B cell (primary cell): ENCODE measurements at regions not wholly inside any gene's neighbourhood (a gene's known extent, or its start where the extent isn't known, plus 50 kb on each side); places are given as distances from the start of the nearest gene placed in this dataset.

Experiments
- ATAC-seq: fragments of 200-7000 bp; cut with Tn5 transposase; one replicate; pipeline ENCODE4 v1.10.0; 2021; ENCODE audit warnings: low read depth, mild to moderate bottlenecking, moderate number of reproducible peaks, moderate library complexity
- CTCF ChIA-PET: fragments of 350-600 bp; sonication (Branson Sonifier 250); formaldehyde crosslinking; loops from one replicate; lab custom pipeline; 2021; ENCODE audit warnings: antibody characterized with exemption, inconsistent platforms; lab: Charles Lee
- POLR2A ChIA-PET: fragments of 350-600 bp; sonication (Branson Sonifier 250); formaldehyde crosslinking; loops from one replicate; lab custom pipeline; 2021; ENCODE audit warnings: antibody characterized with exemption; lab: Charles Lee
- DNase-seq: peaks from one replicate; pipeline ENCODE4 v3.0.0; 2013
- H2AFZ ChIP-seq: 2 replicates; pipeline ENCODE4 v1.6.1; 2012; ENCODE audit warnings: mild to moderate bottlenecking, low read depth, low read length; ENCODE audit not compliant: insufficient read depth, poor library complexity, severe bottlenecking
- H3K27ac ChIP-seq, 2 donors: 1 replicate in 1 of 2; 2 replicates in 1 of 2; pipeline ENCODE4 v1.5.1; 2012 to 2013; ENCODE audit warnings: low read length in 2 of 2, mild to moderate bottlenecking in 2 of 2, moderate library complexity in 1 of 2
- H3K27me3 ChIP-seq, 4 experiments: fragments of 200-600 bp in 1 of 4; sonication (generic) in 1 of 4; replicated peaks in 1 of 4; 1 replicate in 2 of 4; 2 replicates in 2 of 4; pipeline versions ENCODE4 v1.6.1 to v1.7.0; 2013 to 2016; ENCODE audit warnings: low read length in 3 of 4, mild to moderate bottlenecking in 2 of 4, mixed read lengths in 1 of 4, moderate library complexity in 1 of 4; ENCODE audit not compliant: insufficient read depth in 4 of 4, control insufficient read depth in 3 of 4; ENCODE audit errors: control extremely low read depth in 1 of 4
- H3K36me3 ChIP-seq, 2 experiments: replicated peaks in 1 of 2; 1 replicate in 1 of 2; 2 replicates in 1 of 2; pipeline versions ENCODE4 v1.6.1 to v1.7.1; 2013; ENCODE audit warnings: low read length in 1 of 2; ENCODE audit not compliant: insufficient read depth in 2 of 2, control insufficient read depth in 1 of 2; ENCODE audit errors: control extremely low read depth in 1 of 2, extremely low read depth in 1 of 2
- H3K4me1 ChIP-seq, 2 donors: fragments of 200-600 bp in 1 of 2; sonication (generic) in 1 of 2; 1 replicate in 1 of 2; 2 replicates in 1 of 2; pipeline versions ENCODE4 v1.5.1 to v1.6.1; 2013 to 2017; ENCODE audit warnings: low read length in 2 of 2; ENCODE audit not compliant: control insufficient read depth in 2 of 2, insufficient read depth in 2 of 2
- H3K4me2 ChIP-seq: replicated peaks from 2 replicates; pipeline ENCODE3; 2012; ENCODE audit warnings: mild to moderate bottlenecking, low read depth, low read length; ENCODE audit not compliant: poor library complexity, severe bottlenecking
- H3K4me3 ChIP-seq, 5 experiments: fragments of 200-600 bp in 1 of 5; sonication (generic) in 1 of 5; 1 replicate in 3 of 5; 2 replicates in 2 of 5; pipeline versions ENCODE4 v1.5.1 to v1.7.0; 2011 to 2016; ENCODE audit warnings: low read length in 4 of 5, mild to moderate bottlenecking in 4 of 5, low read depth in 2 of 5, control low read depth in 1 of 5, moderate library complexity in 1 of 5; ENCODE audit not compliant: insufficient read depth in 1 of 5; ENCODE audit errors: control extremely low read depth in 1 of 5, extremely low read depth in 1 of 5
- H3K79me2 ChIP-seq: fragments of 200-600 bp; sonication (generic); one replicate; pipeline ENCODE4 v1.6.0; 2016; ENCODE audit warnings: low read length; ENCODE audit not compliant: control insufficient read depth, insufficient read depth
- H3K9ac ChIP-seq: fragments of 200-600 bp; sonication (generic); 2 replicates; pipeline ENCODE4 v1.6.1; 2017; ENCODE audit warnings: mild to moderate bottlenecking, low read length, moderate library complexity
- H3K9me3 ChIP-seq, 3 donors: one replicate each; pipeline versions ENCODE4 v1.6.1 to v1.7.1; 2013; ENCODE audit warnings: low read length in 2 of 3; ENCODE audit not compliant: control insufficient read depth in 2 of 3, insufficient read depth in 1 of 3; ENCODE audit errors: control extremely low read depth in 1 of 3
- H4K20me1 ChIP-seq: 2 replicates; pipeline ENCODE4 v1.6.0; 2012; ENCODE audit warnings: mild to moderate bottlenecking, low read length; ENCODE audit not compliant: insufficient read depth, control insufficient read depth, poor library complexity, severe bottlenecking
- H3K27ac Mint-ChIP-seq: one replicate; pipeline ENCODE4 v1.8.0; 2021; ENCODE audit warnings: mixed read lengths
- H3K27me3 Mint-ChIP-seq: one replicate; pipeline ENCODE4 v1.8.0; 2021; ENCODE audit warnings: mixed read lengths
- H3K4me1 Mint-ChIP-seq: one replicate; pipeline ENCODE4 v1.8.0; 2021; ENCODE audit warnings: mixed read lengths
- H3K4me3 Mint-ChIP-seq: one replicate; pipeline ENCODE4 v1.8.0; 2021; ENCODE audit warnings: mixed read lengths
- H3K9me3 Mint-ChIP-seq: one replicate; pipeline ENCODE4 v1.8.0; 2022; ENCODE audit warnings: mixed read lengths; ENCODE audit not compliant: insufficient read depth
- EZH2 ChIP-seq: IDR thresholded peaks from 2 replicates; pipeline ENCODE4 v1.6.1; 2012; ENCODE audit warnings: borderline replicate concordance, low read depth, mild to moderate bottlenecking, moderate library complexity, low read length; ENCODE audit not compliant: insufficient read depth, poor library complexity, severe bottlenecking
- WGBS: methylation state at CpG from one replicate; pipeline ENCODE4 v1.1.5; 2013; ENCODE audit warnings: missing lambda C conversion rate; ENCODE audit not compliant: insufficient coverage; 5-methylcytosine and 5-hydroxymethylcytosine counted together
- intact Hi-C: fragments of 100-400 bp; cut with micrococcal nuclease; formaldehyde crosslinking; loops from one replicate; pipeline ENCODE4 v1.10.0; 2022
- TF ChIP-seq, protein P1 (sequence below): fragments of 200-600 bp; IDR thresholded peaks from one replicate; pipeline ENCODE4 v1.8.0; 2022; ENCODE audit warnings: antibody characterized with exemption, mild to moderate bottlenecking

DNA sequence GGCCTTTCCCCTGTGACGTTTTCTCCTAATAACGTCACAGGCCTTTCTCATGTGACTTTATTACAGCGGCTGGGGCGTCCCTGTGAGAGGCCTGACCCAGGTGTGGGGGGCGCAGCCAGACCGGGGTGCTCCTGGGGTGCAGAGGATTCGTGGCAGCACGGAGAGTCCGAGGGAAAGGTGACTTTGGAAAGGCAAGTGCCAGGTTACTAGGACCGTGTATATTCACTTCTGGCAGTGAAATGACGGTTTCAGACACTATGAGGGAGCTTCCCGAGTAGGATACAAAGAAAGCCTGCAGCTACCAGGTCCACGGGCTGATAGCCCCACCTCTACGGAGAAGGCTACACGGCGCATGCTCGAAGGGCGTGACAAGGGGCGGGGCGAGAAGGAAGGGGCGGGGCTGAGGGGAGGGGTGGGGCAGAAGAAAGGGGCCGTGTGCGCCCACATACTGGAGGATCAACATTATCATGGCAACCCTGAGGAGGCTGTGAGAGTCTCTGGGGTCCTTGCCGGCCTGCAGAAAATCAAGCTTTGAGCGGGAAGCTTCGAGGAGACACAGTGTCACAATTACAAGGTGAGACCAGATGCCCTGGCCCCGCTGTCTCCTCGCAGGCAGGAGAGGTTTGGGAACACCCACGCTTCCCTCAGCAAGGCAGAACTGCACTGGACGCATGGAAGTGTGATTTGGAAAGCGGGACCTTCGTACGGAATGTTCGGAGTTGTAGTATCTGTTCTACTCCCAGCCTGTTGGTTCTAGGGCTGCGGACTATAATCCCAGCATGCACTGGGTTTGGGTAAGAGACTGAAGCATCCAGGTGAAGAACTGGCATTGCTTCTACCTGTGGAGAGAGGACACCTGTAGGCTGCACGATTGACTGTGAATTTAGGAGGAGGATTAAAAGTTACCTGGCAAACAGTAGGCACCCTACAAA is 54.4 kb upstream of the ZNF337 start:
- Histone ChIP-seq H3K27ac (no peak overlapping the region), H3K36me3 (no peaks in the 10 kb centered on the region), H3K79me2 (no peaks in the 10 kb centered on the region), H3K4me3 (peak overlapping the region; percentile 15 to 64 (median 55)), H4K20me1 (no peaks in the 10 kb centered on the region), H2AFZ (peak overlapping the region; percentile 85), H3K9ac (peak overlapping the region; percentile 66), H3K9me3 (peaks cover 0 to 5% (median 0%) of the 10 kb centered on the region in 3 donors), H3K27me3 (no peaks in the 10 kb centered on the region), H3K4me1 (peaks cover 0 to 6% of the 10 kb centered on the region in 2 donors), H3K4me2 (peak overlapping the region; percentile 71)
- TF ChIP-seq EZH2, result no peak
- TF ChIP-seq, protein P1, sequence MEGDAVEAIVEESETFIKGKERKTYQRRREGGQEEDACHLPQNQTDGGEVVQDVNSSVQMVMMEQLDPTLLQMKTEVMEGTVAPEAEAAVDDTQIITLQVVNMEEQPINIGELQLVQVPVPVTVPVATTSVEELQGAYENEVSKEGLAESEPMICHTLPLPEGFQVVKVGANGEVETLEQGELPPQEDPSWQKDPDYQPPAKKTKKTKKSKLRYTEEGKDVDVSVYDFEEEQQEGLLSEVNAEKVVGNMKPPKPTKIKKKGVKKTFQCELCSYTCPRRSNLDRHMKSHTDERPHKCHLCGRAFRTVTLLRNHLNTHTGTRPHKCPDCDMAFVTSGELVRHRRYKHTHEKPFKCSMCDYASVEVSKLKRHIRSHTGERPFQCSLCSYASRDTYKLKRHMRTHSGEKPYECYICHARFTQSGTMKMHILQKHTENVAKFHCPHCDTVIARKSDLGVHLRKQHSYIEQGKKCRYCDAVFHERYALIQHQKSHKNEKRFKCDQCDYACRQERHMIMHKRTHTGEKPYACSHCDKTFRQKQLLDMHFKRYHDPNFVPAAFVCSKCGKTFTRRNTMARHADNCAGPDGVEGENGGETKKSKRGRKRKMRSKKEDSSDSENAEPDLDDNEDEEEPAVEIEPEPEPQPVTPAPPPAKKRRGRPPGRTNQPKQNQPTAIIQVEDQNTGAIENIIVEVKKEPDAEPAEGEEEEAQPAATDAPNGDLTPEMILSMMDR, result no peak
- H3K4me1 Mint-ChIP-seq, result peaks cover 12% of the 10 kb centered on the region
- POLR2A ChIA-PET, result no interaction called here
- H3K27ac Mint-ChIP-seq, result peak overlapping the region; percentile 67
- H3K9me3 Mint-ChIP-seq, result no peaks in the 10 kb centered on the region
- peak overlapping the region; percentile 83 for H3K4me3 Mint-ChIP-seq
- CTCF ChIA-PET, result no interaction called here
- intact Hi-C loops, result loop anchor here (1.0 kb wide), 1 partner anchor 128 kb away; no protein-coding TSS in a partner anchor
- WGBS, result 39% methylated on average over 32 of the region's 36 CpGs
- DNase-seq (peak; percentile 58), ATAC-seq (peak; percentile 92)
- no peaks in the 10 kb centered on the region for H3K27me3 Mint-ChIP-seq

DNA sequence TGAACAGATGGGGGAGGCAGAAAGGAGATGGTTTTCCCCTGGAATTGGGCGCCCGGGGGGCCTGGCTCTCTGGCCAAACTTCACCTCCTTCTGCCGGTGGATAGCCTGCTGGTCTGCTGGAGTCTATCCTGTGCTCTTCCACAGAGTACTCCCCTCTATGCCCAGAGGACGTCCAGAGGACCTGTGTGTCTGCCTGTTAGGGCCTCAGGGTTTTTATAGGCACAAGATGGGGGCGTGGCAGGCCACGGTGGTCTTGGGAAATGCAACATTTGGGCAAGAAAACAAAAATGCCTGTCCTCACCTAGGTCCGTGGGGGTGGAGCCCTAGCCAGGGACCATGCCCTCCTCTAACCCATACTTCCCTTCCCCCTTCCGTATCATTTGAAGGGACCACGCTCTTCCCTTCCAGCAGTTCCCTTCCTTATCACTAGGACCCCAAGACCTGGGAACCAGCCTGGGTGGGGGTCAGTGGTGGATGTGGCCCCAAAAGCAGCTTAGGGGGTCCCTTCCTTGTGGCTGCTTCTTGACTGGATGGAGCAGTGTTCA is 53.6 kb upstream of the ZNF337 start:
- 93% methylated on average over 6 of the region's 9 CpGs for WGBS
- H3K4me3 ChIP-seq, result peak overlapping the region in 4 of 5 experiments; percentile 46 to 64 (median 56)

More for the DNA sequence above, 53.6 kb upstream of the ZNF337 start:
- Histone ChIP-seq H2AFZ (peak overlapping the region; percentile 85), H3K36me3 (no peaks in the 10 kb centered on the region), H3K27ac (no peak overlapping the region), H4K20me1 (no peaks in the 10 kb centered on the region), H3K9me3 (peaks cover 0 to 5% (median 0%) of the 10 kb centered on the region in 3 donors), H3K27me3 (no peaks in the 10 kb centered on the region), H3K9ac (peak overlapping the region; percentile 66), H3K4me1 (peaks cover 0 to 6% of the 10 kb centered on the region in 2 donors), H3K79me2 (no peaks in the 10 kb centered on the region), H3K4me2 (peak overlapping the region; percentile 71)
- ChIA-PET CTCF (no interaction called here), POLR2A (no interaction called here)
- TF ChIP-seq, protein P1, result no peak
- no peak for TF ChIP-seq EZH2
- Mint-ChIP-seq H3K27ac (peak overlapping the region; percentile 67), H3K4me1 (peaks cover 12% of the 10 kb centered on the region), H3K4me3 (peak overlapping the region; percentile 83), H3K27me3 (no peaks in the 10 kb centered on the region), H3K9me3 (no peaks in the 10 kb centered on the region)
- intact Hi-C loops, result no loop called here
- ATAC-seq, result no peak
- DNase-seq, result no peak
